ENCODE measurements at regions not wholly inside any gene's neighbourhood (a gene's known extent, or its start where the extent isn't known, plus 50 kb on each side); places are given as distances from the start of the nearest gene placed in this dataset.

- no peak for DNase-seq
These were observed 282.7 kb downstream of the KCNN2 start for GRCh38 chr5:114644576-114644975.

GRCh38 chr5:114636271-114636670 is 274.4 kb downstream of the KCNN2 start:
- no peak for DNase-seq

- no peak for DNase-seq
These were observed 273.4 kb downstream of the KCNN2 start for GRCh38 chr5:114634967-114635901.

GRCh38 chr5:114634517-114634916 is 272.6 kb downstream of the KCNN2 start:
- DNase-seq, result no peak

GRCh38 chr5:114612406-114612805 is 250.5 kb downstream of the KCNN2 start:
- DNase-seq, result no peak

- DNase-seq, result no peak
These were observed 219.3 kb downstream of the KCNN2 start for GRCh38 chr5:114581136-114581535.

GRCh38 chr5:114565871-114566270 is 204.0 kb downstream of the KCNN2 start:
- DNase-seq, result no peak

GRCh38 chr5:114565139-114565538 is 203.3 kb downstream of the KCNN2 start:
- DNase-seq, result no peak

GRCh38 chr5:114561415-114561814 is 199.5 kb downstream of the KCNN2 start:
- DNase-seq, result no peak
